ENCODE measurements at regions not wholly inside any gene's neighbourhood (a gene's known extent, or its start where the extent isn't known, plus 50 kb on each side); places are given as distances from the start of the nearest gene placed in this dataset.

GRCh38 chr6:103982574-103982973 lies 877.1 kb downstream of the HACE1 start:
- no peaks in the 10 kb centered on the region for H3K27me3 ChIP-seq (ENCODE audit: control insufficient read depth in 4 of 4, insufficient read depth in 4 of 4, low read length in 3 of 4)
- H3K9ac ChIP-seq (ENCODE audit: low read depth in 1 of 2, low read length in 2 of 2), result no peak overlapping the region
- H3K4me1 ChIP-seq (ENCODE audit: control insufficient read depth in 4 of 4, insufficient read depth in 4 of 4, low read length in 3 of 4), result no peaks in the 10 kb centered on the region
- DNase-seq (ENCODE audit: low spot score), result no peak
- no peaks in the 10 kb centered on the region for H3K9me3 ChIP-seq (ENCODE audit: control insufficient read depth in 4 of 4, low read length in 3 of 4)
- H3K4me3 ChIP-seq (ENCODE audit: low read depth in 1 of 3, low read length in 3 of 3), result no peak overlapping the region
- TF ChIP-seq GABPA (IDR thresholded peaks at IDR 0.05 in 1 of 2, conservative IDR thresholded peaks at IDR 0.05 in 1 of 2), result no peak
- no peak for TF ChIP-seq REST (IDR thresholded peaks at IDR 0.05)
- no peak for TF ChIP-seq MAX (IDR thresholded peaks at IDR 0.05)
- no peak for TF ChIP-seq FOXA2 (IDR thresholded peaks at IDR 0.05)
- TF ChIP-seq NR2F2 (IDR thresholded peaks at IDR 0.05), result no peak
- no peak for TF ChIP-seq ZBTB33 (IDR thresholded peaks at IDR 0.05)
- TF ChIP-seq CTCF (IDR thresholded peaks at IDR 0.05; ENCODE audit: low read depth, low read length, missing input control), result no peak
- TF ChIP-seq RXRA (IDR thresholded peaks at IDR 0.05), result no peak
- TF ChIP-seq FOXA1 (IDR thresholded peaks at IDR 0.05), result no peak
- WGBS, result 74% methylated on average over 4 of the region's 4 CpGs
- no peak overlapping the region for H3K27ac ChIP-seq (ENCODE audit: low read depth in 1 of 2, low read length in 2 of 2)
- H3K36me3 ChIP-seq (ENCODE audit: control insufficient read depth in 4 of 4, insufficient read depth in 3 of 4, low read depth in 1 of 4, low read length in 3 of 4), result no peaks in the 10 kb centered on the region

- Histone ChIP-seq H3K27me3 (ENCODE audit: control insufficient read depth in 4 of 4, insufficient read depth in 4 of 4, low read length in 3 of 4) (no peaks in the 10 kb centered on the region), H3K27ac (ENCODE audit: low read depth in 1 of 2, low read length in 2 of 2) (no peak overlapping the region), H3K9ac (ENCODE audit: low read depth in 1 of 2, low read length in 2 of 2) (no peak overlapping the region), H3K9me3 (ENCODE audit: control insufficient read depth in 4 of 4, low read length in 3 of 4) (no peaks in the 10 kb centered on the region), H3K4me1 (ENCODE audit: control insufficient read depth in 4 of 4, insufficient read depth in 4 of 4, low read length in 3 of 4) (no peaks in the 10 kb centered on the region), H3K4me3 (ENCODE audit: low read depth in 1 of 3, low read length in 3 of 3) (no peak overlapping the region), H3K36me3 (ENCODE audit: control insufficient read depth in 4 of 4, insufficient read depth in 3 of 4, low read depth in 1 of 4, low read length in 3 of 4) (no peaks in the 10 kb centered on the region)
- no peak for DNase-seq (ENCODE audit: low spot score)
- 63% methylated on average over 2 of the region's 2 CpGs for WGBS
- TF ChIP-seq HNF4A (conservative IDR thresholded peaks at IDR 0.05) (no peak), NR2F2 (IDR thresholded peaks at IDR 0.05) (no peak)
Measured at GRCh38 chr6:103979308-103979707, 880.4 kb downstream of the HACE1 start.

- DNase-seq (ENCODE audit: low spot score), result no peak
- H3K4me1 ChIP-seq (ENCODE audit: control insufficient read depth in 4 of 4, insufficient read depth in 4 of 4, low read length in 3 of 4), result no peaks in the 10 kb centered on the region
- H3K4me3 ChIP-seq (ENCODE audit: low read depth in 1 of 3, low read length in 3 of 3), result no peak overlapping the region
- TF ChIP-seq GABPA (IDR thresholded peaks at IDR 0.05 in 1 of 2, conservative IDR thresholded peaks at IDR 0.05 in 1 of 2), result no peak
- TF ChIP-seq REST (IDR thresholded peaks at IDR 0.05), result no peak
- TF ChIP-seq RXRA (IDR thresholded peaks at IDR 0.05), result no peak
- TF ChIP-seq FOXA1 (IDR thresholded peaks at IDR 0.05), result no peak
- no peak for TF ChIP-seq YY1 (IDR thresholded peaks at IDR 0.05)
- no peak for TF ChIP-seq JUND (IDR thresholded peaks at IDR 0.05)
- TF ChIP-seq RAD21 (IDR thresholded peaks at IDR 0.05), result no peak
- no peak for TF ChIP-seq HNF4G (IDR thresholded peaks at IDR 0.05)
- no peak for TF ChIP-seq SP1 (IDR thresholded peaks at IDR 0.05)
- TF ChIP-seq TAF1 (conservative IDR thresholded peaks at IDR 0.05), result no peak
- TF ChIP-seq MAX (IDR thresholded peaks at IDR 0.05), result no peak
- no peak for TF ChIP-seq FOXA2 (IDR thresholded peaks at IDR 0.05)
- no peak for TF ChIP-seq NR2F2 (IDR thresholded peaks at IDR 0.05)
- no peak for TF ChIP-seq ATF3 (IDR thresholded peaks at IDR 0.05)
Measured at GRCh38 chr6:103937389-103937788, 922.3 kb downstream of the HACE1 start.

More at GRCh38 chr6:103937389-103937788, 922.3 kb downstream of the HACE1 start:
- H3K9me3 ChIP-seq (ENCODE audit: control insufficient read depth in 4 of 4, low read length in 3 of 4), result no peaks in the 10 kb centered on the region
- H3K27me3 ChIP-seq (ENCODE audit: control insufficient read depth in 4 of 4, insufficient read depth in 4 of 4, low read length in 3 of 4), result no peaks in the 10 kb centered on the region
- no peak overlapping the region for H3K9ac ChIP-seq (ENCODE audit: low read depth in 1 of 2, low read length in 2 of 2)
- no peak overlapping the region for H3K27ac ChIP-seq (ENCODE audit: low read depth in 1 of 2, low read length in 2 of 2)
- no peaks in the 10 kb centered on the region for H3K36me3 ChIP-seq (ENCODE audit: control insufficient read depth in 4 of 4, insufficient read depth in 3 of 4, low read depth in 1 of 4, low read length in 3 of 4)

Data from liver (tissue), 8 donors.